NCI-H2196 treated with DMSO at 0.1 percent for 48 hours (cell line): ENCODE measurements at regions not wholly inside any gene's neighbourhood (a gene's known extent, or its start where the extent isn't known, plus 50 kb on each side); places are given as distances from the start of the nearest gene placed in this dataset.

ENCODE experiments used
- DNase-seq: peaks from one replicate; lab custom pipeline; 2025; ENCODE audit not compliant: unreplicated experiment; lab: John Stamatoyannopoulos, UW

DNA sequence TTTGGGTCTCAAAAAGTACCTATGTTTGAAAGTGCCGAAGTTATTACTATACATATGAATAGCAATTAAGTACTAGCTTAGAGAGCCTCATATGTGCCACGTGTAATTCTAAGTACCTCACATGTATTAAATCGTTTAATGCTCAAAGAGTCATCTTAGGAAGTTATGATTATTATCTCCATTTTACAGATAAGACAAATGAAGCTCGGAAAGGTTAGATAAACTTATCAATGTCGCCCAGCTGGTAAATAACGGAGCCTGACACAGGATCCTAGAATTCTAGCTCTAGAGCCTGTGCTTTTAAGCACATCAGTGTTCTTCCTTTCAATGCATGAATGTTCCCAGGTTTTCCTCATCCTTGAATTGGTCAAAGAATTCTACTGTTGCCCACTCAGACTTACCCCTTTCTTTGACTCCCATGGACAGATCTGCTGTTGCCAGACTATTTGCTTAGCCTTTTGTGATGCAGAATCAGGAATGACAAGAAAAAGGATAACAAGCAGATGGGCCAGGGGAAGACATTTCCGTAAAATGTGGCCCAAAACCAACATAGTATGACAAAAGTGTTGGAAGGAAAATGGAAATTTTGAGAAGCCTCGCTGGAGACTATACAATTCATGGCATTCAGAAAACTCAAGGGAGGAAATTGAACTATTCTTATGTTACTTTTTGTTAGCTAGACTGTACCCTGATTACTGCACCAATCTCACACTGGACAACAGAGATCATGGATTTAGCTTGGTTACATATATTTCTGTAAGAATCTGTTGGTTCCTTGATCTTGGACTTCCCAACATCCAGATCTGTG, 237.1 kb upstream of the CITED2 start:
- DNase-seq, result no peak

- DNase-seq, result no peak
Observed at GRCh38 chr6:139608466-139609261, 234.2 kb upstream of the CITED2 start.

DNA sequence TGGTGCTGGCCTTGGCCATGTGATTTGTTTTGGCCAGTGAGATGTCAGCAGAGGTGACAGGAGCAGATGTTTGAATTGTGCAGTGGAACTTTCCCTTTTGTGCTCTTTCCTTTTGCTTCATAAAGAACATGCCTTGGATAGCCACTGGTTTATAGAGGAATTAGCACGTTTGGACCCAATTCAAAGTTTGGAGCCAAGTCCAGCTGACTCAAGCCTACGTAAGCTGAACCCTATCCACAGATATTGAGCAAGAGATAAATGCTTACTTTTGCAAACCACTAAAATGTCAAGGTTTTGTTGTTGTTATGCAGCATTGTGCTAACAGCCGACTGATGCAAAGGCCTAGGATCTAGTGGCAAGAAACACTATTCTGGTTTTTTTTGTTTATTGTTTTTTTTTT, 230.9 kb upstream of the CITED2 start:
- DNase-seq, result no peak

DNA sequence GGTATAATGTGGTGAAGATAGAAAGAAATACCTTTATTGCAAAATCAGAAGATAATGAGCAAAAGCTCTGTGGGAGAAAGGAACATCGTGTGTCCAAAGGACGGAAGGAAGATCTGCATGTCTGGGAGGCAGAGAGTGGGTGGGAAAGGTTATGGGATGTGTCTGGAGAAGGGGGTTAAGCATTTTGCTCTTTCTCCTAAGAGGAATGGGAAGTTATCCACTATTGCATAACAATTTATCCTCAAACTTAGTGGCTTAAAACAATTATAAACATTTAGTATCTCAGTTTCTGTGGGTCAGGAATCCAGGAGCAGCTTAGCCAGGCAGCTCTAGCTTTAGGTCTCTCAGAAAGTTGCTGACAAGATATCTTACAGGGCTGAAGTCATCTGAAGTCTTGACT, 229.1 kb upstream of the CITED2 start:
- DNase-seq, result no peak

- DNase-seq, result no peak
Observed at GRCh38 chr6:139602577-139602976, 228.1 kb upstream of the CITED2 start.

DNA sequence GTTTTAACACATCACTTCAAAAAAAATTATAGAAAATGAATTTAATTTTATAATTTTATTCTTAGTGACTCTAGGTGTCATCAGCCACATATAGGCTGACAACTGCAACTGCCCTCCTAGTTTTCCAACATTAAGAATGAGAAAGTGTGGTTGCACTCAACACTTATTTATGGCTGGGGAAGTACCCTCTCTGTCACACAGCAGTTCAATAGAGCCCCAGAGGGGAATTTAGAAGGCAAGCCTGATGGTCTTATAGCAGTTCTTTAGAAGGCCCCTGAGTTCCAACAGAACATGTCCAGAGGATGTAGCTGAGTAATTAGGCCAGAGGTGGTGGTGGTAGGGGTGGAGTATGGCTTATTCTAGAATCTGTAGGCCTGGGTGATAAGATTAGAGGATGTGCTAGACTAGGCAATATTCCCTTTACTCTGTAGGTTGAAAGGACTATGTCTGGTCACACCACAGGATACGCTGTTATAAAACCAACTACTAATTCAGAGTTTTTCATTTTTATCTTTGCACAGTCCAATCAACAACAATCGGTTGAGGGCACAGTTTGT, 226.5 kb upstream of the CITED2 start:
- no peak for DNase-seq

- DNase-seq, result no peak
Observed at GRCh38 chr6:139600343-139600742, 225.9 kb upstream of the CITED2 start.

DNA sequence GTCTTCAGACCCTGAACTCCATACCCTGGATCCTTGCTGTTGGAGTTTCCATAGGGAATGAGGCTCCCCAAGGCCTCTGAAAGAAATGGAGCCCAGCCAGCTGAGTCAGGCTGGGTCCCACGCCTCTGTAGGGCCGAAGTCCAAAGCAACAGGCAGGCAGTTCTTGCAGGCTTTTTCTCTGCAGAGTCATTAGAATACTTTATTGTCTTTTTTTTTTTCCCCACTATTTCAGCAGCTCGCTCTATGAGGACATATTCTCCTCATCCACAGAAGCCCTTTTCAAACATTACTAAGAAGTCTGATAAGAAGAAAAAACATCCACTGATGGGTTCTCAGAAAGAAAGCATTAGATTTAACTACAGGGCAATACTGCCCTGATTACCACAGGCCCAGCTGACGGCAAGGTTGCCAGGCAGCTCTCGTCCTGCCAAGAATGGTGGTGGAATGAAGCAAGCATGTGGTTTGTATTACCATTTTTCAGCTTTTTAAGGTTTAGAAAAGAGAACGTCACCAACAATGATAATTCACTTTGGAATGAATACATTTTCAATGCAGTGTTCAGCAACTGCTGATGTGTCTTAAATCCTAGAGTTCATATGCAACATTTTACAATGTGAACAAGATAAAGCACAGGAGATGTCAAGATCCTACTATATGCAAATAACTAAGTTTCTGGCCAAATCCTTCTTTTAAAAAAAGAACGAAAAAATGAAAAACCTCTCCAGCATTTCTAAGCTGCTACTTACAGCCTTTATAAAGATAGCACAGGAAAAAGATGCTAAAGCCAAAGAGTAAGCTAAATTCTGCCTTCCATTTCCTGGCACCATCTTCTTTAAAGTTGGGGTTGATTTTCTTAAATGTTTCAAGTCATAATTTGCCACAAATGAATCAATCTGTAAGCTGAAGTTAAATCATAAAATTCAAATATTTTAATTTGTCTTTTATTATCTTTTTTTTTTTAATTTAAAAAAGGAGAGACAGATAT, 223.6 kb upstream of the CITED2 start:
- no peak for DNase-seq

GRCh38 chr6:139597087-139597763, 222.8 kb upstream of the CITED2 start:
- DNase-seq, result no peak

- DNase-seq, result no peak
Observed at GRCh38 chr6:139595183-139595582, 220.7 kb upstream of the CITED2 start.

GRCh38 chr6:139594333-139594965, 220.0 kb upstream of the CITED2 start:
- DNase-seq, result no peak

- no peak for DNase-seq
Observed at GRCh38 chr6:139593081-139593480, 218.6 kb upstream of the CITED2 start.

DNA sequence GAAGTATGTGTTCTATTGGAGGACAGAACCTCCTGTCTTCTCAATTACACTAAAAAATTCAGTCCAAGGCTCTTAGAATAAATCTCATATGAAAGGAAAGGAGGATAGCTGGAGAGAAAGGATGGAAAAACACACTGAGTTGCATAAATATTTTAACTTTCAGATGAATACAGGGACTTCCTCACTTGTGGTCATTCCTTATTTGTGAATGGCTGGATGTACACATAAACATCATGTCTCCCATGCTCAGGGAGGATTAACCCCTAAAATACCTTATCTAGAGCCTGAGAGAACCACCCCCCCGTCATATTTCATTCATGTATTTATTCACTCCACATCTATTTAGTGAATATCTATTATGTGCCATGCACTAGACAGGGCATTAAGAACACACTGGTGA, 217.6 kb upstream of the CITED2 start:
- no peak for DNase-seq

DNA sequence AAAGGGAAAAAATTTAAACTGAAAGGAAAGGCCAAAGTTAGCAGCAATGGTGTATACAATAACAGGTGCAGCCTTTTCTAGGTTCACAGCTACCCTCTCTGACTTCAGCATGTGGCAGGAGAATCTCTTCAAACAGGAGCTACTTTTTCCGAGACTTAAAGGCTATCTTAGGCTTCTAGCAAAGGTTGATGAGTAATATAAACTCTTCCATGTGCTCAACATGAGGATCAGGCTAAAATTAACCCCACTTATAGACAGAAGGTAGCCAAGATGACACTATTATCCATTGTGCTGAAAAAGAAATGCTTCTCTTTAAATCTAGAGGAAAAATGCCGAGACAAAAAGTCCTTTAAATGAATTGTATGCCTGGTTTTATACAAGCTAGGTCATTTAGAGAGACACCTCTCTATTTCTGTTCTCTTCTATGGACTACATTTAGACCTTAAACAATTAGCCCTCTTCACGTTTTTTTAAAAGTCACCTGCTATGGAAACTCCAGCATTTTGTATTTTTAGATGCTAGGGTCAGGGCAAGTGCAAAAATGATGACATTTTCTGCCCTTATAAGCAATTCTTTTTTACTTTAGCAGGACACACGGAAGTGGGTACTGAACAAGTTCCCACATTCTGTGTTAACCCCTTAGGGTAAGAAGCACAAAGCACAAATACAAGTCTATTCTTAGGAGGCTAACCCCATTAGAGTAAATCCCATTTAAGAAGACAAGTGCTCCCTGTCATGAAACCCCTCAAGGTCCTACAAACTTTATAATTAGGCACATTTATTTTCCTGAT, 216.8 kb upstream of the CITED2 start:
- DNase-seq, result no peak

GRCh38 chr6:139590206-139590605, 215.8 kb upstream of the CITED2 start:
- no peak for DNase-seq

DNA sequence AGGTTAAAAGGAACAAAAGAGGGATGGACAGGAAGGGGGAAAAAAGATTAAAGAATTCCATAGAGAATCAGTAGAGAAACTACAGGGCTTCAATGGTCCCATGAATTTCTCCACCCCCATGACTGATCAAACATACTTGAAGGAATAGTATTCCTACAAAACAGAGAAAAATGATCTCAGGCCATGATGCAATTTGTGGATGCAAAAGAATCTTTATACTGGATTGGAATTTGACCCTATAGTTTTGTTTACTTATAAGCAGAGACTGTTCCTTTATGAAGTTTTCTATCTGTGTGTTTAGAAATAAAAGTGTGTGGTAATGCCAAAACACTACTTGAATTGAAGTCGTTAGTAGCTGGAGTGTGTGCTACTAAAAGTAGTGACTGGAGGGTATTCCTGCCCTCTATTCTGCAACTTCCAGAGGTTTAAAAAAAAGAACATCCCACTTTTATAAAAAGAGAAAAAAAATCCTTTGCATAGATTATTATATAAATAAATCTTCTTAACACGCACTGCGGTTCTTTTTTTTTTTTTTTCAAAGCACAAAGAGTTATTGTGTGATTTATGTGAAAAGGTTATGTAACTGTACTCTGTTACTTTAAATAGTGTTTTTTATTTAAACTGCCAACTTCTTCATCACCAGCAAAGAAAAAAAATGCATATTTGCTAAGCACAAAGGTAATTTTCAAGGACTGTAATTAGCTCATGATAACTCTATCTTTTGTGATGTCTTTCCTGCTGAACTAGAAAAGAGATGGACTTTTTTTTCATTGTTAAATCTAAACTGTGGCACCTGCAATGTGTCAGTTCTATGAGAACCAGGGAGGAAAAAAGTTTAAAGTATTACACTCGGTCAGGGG, 214.5 kb upstream of the CITED2 start:
- no peak for DNase-seq

- peak; percentile 94 for DNase-seq
Observed at GRCh38 chr6:139588076-139588639, 213.7 kb upstream of the CITED2 start.

DNA sequence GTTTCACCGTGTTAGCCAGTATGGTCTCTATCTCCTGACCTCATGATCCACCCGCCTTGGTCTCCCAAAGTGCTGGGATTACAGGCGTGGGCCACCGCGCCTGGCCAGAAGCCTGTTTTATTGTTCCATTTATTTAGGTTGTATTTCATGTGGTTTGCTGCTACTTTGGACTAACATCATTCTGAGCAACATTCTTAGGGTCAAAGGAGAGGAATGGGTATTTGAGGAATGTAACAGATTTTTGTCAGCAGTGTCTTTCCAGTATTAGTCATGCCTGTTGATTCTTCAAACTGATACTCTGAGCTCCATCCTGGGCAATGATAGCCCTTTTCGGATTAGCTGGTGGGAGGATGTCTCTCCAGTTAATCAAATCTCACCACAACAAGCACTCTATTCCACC, 213.0 kb upstream of the CITED2 start:
- no peak for DNase-seq
